ENCODE measurements at regions not wholly inside any gene's neighbourhood (a gene's known extent, or its start where the extent isn't known, plus 50 kb on each side); places are given as distances from the start of the nearest gene placed in this dataset.

- no peak for TF ChIP-seq EZH2phosphoT487 (IDR thresholded peaks at IDR 0.05; ENCODE audit: insufficient read depth, low read depth)
- TF ChIP-seq EZH2 (IDR thresholded peaks at IDR 0.05; ENCODE audit: insufficient read depth, poor library complexity, severe bottlenecking) = no peak
These were observed 300.2 kb downstream of the SHANK2 start for GRCh38 chr11:70952191-70952590.

All from GM23248 (cell line).